Heart right ventricle (tissue), 16 donors: ENCODE measurements at regions not wholly inside any gene's neighbourhood (a gene's known extent, or its start where the extent isn't known, plus 50 kb on each side); places are given as distances from the start of the nearest gene placed in this dataset.

Source experiments
- ATAC-seq, 8 donors: fragments of 200-7000 bp; cut with Tn5 transposase; one replicate each; pipeline ENCODE4 v1.9.1; 2020; ENCODE audit warnings: mild to moderate bottlenecking in 8 of 8, moderate library complexity in 8 of 8, moderate number of reproducible peaks in 1 of 8
- DNase-seq, 2 donors: peaks; one replicate each; pipeline ENCODE4 v3.0.0-alpha.2; 2020
- H3K27ac ChIP-seq, 10 donors: fragments of 200-600 bp; sonication (generic) in 2 of 10; one replicate each; pipeline versions ENCODE4 v1.5.0 to v1.8.0; 2020 to 2022; ENCODE audit warnings: mild to moderate bottlenecking in 3 of 10
- H3K27me3 ChIP-seq, 7 donors: fragments of 200-600 bp; one replicate each; pipeline ENCODE4 v1.8.0; 2021 to 2022; ENCODE audit warnings: mild to moderate bottlenecking in 2 of 7
- H3K36me3 ChIP-seq, 9 donors: fragments of 200-600 bp; sonication (generic) in 1 of 9; one replicate each; pipeline versions ENCODE4 v1.5.0 to v1.8.0; 2020 to 2022; ENCODE audit warnings: mild to moderate bottlenecking in 2 of 9
- H3K4me1 ChIP-seq, 9 donors: fragments of 200-600 bp; sonication (generic) in 1 of 9; one replicate each; pipeline versions ENCODE4 v1.5.0 to v1.8.0; 2020 to 2022; ENCODE audit warnings: mild to moderate bottlenecking in 4 of 9
- H3K4me3 ChIP-seq, 10 donors: fragments of 200-600 bp; sonication (generic) in 2 of 10; one replicate each; pipeline versions ENCODE4 v1.5.0 to v1.8.0; 2020 to 2022; ENCODE audit warnings: mild to moderate bottlenecking in 7 of 10, moderate library complexity in 2 of 10
- H3K9me3 ChIP-seq, 11 donors: fragments of 200-600 bp in 10 of 11; sonication (generic) in 2 of 11; one replicate each; pipeline versions ENCODE4 v1.5.0 to v1.8.0; 2013 to 2022; ENCODE audit warnings: mild to moderate bottlenecking in 2 of 11, control low read depth in 1 of 11, moderate library complexity in 1 of 11
- CTCF ChIP-seq, 9 donors: fragments of 200-600 bp; sonication (generic) in 2 of 9; IDR thresholded peaks; one replicate each; pipeline versions ENCODE4 v1.5.0 to v1.8.0; 2021 to 2022; ENCODE audit warnings: antibody characterized with exemption in 9 of 9, mild to moderate bottlenecking in 5 of 9, moderate library complexity in 1 of 9
- WGBS, 2 donors: extraction: QIAGEN DNeasy Blood & Tissue Kit; methylation state at CpG; one replicate each; pipeline ENCODE4 v1.1.7; 2013; ENCODE audit warnings: inconsistent platforms in 1 of 2; 5-methylcytosine and 5-hydroxymethylcytosine counted together
- intact Hi-C, 10 donors: fragments of 100-400 bp; cut with DNase I; formaldehyde crosslinking; loops; one replicate each; pipeline versions ENCODE4 v1.11.1 to v1.14.2; 2022
- donor health status: Arrhythmogenic right ventricular cardiomyopathy.
- donor health status: ischemic (EF 13 %, LVEDD 7.1; RV severe dilation, severe dysfunction).
- donor health status: healthy with polysubstance abuse.
- donor health status: DM: no; HTN: yes; CAD: no.
- donor health status: DM: no; HTN: no; CAD: no.
- donor health status: ischemic (EF 25% LVEDD 6.9; RV normal size, moderate dysfunction).
- donor health status: ischemic (EF 25% LVEDD 5.7; RV mildly dilated, moderate dysfunction).
- donor health status: healthy.
- donor health status: DM: yes; HTN: yes; CAD: no.
- donor health status: Ischemic cardiomyopathy.
- donor health status: ischemic (EF 35%, LVEDD 5.7; RV mildly dilated, moderate dysfunction).
- donor health status: nonischemic (EF 11% LVEDD 7.7; RV severe dilation, severe dysfunction).
- donor health status: DM: yes; HTN: yes; CAD: no.
- donor health status: PGD.
- donor health status: ischemic (EF 29% LVEDD 5.4; RV normal size, mild dysfunction).
- donor health status: nonischemic (EF 23%, LVEDD 6.1; RV moderate dilation, normal function).

DNA sequence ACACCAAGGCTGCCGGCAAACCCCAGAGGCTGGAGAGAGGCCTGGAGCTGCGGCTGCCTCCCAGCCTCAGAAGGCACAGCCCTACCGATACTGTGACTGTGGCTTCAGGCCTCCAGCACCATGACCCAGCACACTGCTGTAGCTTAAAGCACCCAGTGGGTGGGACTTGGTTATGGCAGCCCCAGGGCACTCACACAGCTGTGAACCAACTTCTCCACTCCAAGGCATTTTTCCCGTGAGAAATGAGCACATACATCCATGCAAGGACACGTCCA lies 199.5 kb downstream of the NDUFA10 start:
- Histone ChIP-seq H3K27ac (no peak overlapping the region), H3K9me3 (no peaks in the 10 kb centered on the region), H3K36me3 (no peaks in the 10 kb centered on the region), H3K27me3 (peaks cover 0 to 28% (median 11%) of the 10 kb centered on the region in 7 donors), H3K4me1 (peaks cover 0 to 8% (median 3%) of the 10 kb centered on the region in 9 donors), H3K4me3 (no peak overlapping the region)
- 88 to 92% methylated on average over 5 of the region's 5 CpGs for WGBS, 2 donors
- no peak for TF ChIP-seq CTCF (IDR thresholded peaks at IDR 0.05)
- ATAC-seq: no peak
- DNase-seq: no peak
- intact Hi-C loops: no loop called here

DNA sequence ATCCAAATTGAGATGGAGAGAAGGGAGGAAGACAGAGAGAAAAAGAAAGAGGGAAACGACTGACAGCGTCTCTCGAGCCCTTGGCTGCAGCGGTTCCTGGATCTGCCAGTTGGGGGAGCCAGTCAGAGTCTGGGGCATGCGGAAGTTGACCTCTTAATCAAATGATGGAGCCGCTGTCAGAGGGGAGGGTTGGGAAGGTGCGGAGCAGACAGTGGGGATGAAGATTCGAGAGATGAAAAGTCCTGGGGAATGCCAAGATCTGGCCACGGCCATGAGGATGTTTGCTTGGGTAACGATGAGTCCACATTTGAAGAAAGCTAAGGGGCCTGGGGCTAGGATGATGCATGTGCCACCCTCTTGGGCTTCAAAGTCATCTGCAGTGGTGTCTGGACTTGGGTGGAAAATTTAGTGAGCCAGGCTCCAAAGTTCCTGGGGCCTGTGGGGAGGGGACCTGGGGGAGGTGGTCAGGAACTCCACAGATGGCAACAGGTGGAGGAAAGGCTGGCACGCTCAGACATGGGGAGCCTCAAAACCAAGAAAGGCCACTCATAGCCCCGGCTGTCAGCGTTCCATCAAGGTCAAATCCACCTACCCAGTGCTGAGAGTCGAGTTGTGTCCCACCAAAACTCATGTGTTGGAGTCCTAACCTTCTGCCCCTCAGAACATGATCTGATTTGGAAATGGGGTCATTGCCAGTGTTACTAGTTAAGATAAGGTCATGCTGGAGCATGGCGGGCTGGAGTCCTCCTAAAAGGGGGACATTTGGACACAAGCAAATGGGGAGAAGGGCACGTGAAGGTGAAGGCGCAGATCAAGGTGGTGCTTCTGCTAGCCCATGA lies 200.1 kb downstream of the NDUFA10 start:
- Histone ChIP-seq H3K27me3 (peaks cover 0 to 28% (median 11%) of the 10 kb centered on the region in 7 donors), H3K27ac (no peak overlapping the region), H3K4me3 (no peak overlapping the region), H3K9me3 (no peaks in the 10 kb centered on the region), H3K36me3 (no peaks in the 10 kb centered on the region), H3K4me1 (peaks cover 0 to 2% (median 0%) of the 10 kb centered on the region in 9 donors)
- no peak for ATAC-seq
- TF ChIP-seq CTCF (IDR thresholded peaks at IDR 0.05): no peak
- WGBS, 2 donors: 79 to 81% methylated on average over 17 of the region's 17 CpGs
- intact Hi-C loops: no loop called here
- DNase-seq: no peak

DNA sequence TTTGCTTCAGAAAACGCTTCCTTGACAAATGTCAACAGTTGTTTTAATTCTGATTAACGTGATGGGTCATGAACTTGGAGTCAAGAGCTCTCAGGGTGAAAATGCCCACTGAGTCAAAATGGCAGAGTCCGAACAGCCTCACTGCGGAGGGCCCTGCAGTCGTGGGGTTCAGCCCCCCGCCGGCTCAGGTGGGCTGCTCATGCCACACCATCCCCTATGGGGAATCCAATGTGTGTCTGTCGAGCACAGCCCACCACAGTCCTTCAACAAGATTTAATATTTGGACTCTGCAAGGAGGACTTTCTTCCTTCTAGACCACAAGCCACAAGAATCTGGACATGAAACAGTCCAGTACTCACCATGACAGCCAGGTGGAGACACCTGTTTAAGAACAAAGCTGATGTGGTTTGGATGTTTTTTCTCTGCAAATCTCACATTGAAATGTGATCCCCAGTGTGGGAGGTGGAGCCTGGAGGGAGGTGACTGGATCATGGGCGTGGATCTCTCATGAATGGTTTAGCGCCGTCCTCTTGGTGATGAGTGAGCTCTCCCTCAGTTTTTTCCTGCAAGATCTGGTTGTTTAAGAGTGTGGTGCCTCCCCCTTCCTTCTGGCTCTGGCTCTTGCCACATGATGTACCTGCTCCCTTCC lies 201.0 kb downstream of the NDUFA10 start:
- peak in 1 of 9 donors; percentile 16 for TF ChIP-seq CTCF (IDR thresholded peaks at IDR 0.05)
- Histone ChIP-seq H3K4me1 (no peaks in the 10 kb centered on the region), H3K4me3 (no peak overlapping the region), H3K9me3 (no peaks in the 10 kb centered on the region), H3K27ac (no peak overlapping the region), H3K27me3 (peaks cover 0 to 37% (median 11%) of the 10 kb centered on the region in 7 donors), H3K36me3 (no peaks in the 10 kb centered on the region)
- ATAC-seq: no peak
- 47 to 59% methylated on average over 11 of the region's 11 CpGs for WGBS, 2 donors
- no peak for DNase-seq
- intact Hi-C loops: no loop called here

- H3K4me1 ChIP-seq: no peaks in the 10 kb centered on the region
- WGBS, 2 donors: 82 to 85% methylated on average over 16 of the region's 16 CpGs
- ATAC-seq (no peak), DNase-seq (peak in 1 of 2 donors; percentile 0)
- H3K27ac ChIP-seq: no peak overlapping the region
- no peaks in the 10 kb centered on the region for H3K36me3 ChIP-seq
- H3K27me3 ChIP-seq: peaks cover 0 to 44% (median 12%) of the 10 kb centered on the region in 7 donors
- intact Hi-C loops: no loop called here
- H3K4me3 ChIP-seq: no peak overlapping the region
- H3K9me3 ChIP-seq: no peaks in the 10 kb centered on the region
- no peak for TF ChIP-seq CTCF (IDR thresholded peaks at IDR 0.05)
Measured at GRCh38 chr2:239822146-239822831, 202.9 kb downstream of the NDUFA10 start.
